K562 (cell line): ENCODE measurements at regions not wholly inside any gene's neighbourhood (a gene's known extent, or its start where the extent isn't known, plus 50 kb on each side); places are given as distances from the start of the nearest gene placed in this dataset.
A peak's percentile ranks its signal among the peaks of the same experiment; 100 is the strongest.

Experiments
- ARID1B ChIP-seq: fragments of 450-650 bp; IDR thresholded peaks from 2 replicates; pipeline ENCODE4 v1.6.1; 2016; ENCODE audit warnings: antibody characterized with exemption, mild to moderate bottlenecking, inconsistent platforms
- CBFA2T3 ChIP-seq: fragments of 450-650 bp; IDR thresholded peaks from 2 replicates; pipeline ENCODE4 v1.6.1; 2017
- CHD1 ChIP-seq: fragments of 200-600 bp; sonication (generic); IDR thresholded peaks from one replicate; pipeline ENCODE4 v1.6.1; 2012; ENCODE audit warnings: mild to moderate bottlenecking, moderate library complexity, low read length, inconsistent platforms
- CREB1 ChIP-seq, 2 experiments: sonication (generic) in 1 of 2; formaldehyde crosslinking in 1 of 2; IDR thresholded peaks; 2 replicates each; pipeline versions ENCODE4 v1.6.1 to v1.8.0; 2012 to 2022; ENCODE audit warnings: inconsistent platforms in 1 of 2, mild to moderate bottlenecking in 1 of 2, missing genetic modification reagents in 1 of 2, moderate library complexity in 1 of 2
- CTBP1 ChIP-seq: fragments of 450-650 bp; IDR thresholded peaks from 2 replicates; pipeline ENCODE4 v1.6.1; 2016; ENCODE audit warnings: borderline replicate concordance
- ERF ChIP-seq: fragments of 450-650 bp; formaldehyde crosslinking; IDR thresholded peaks from 2 replicates; pipeline ENCODE4 v1.4.0; 2020; ENCODE audit warnings: mild to moderate bottlenecking, mixed read lengths
- ESRRA ChIP-seq: fragments of 450-650 bp; IDR thresholded peaks from 2 replicates; pipeline ENCODE4 v1.6.1; 2014; ENCODE audit warnings: low read depth, mild to moderate bottlenecking, moderate library complexity, borderline replicate concordance
- FOXJ2 ChIP-seq: fragments of 200-800 bp; sonication (Bioruptor generic); IDR thresholded peaks from 2 replicates; pipeline ENCODE4 v1.6.1; 2016; ENCODE audit warnings: missing genetic modification characterization, missing compliant biosample characterization
- FOXM1 ChIP-seq, 2 experiments: fragments of 450-650 bp in 1 of 2; sonication (generic) in 1 of 2; formaldehyde crosslinking in 1 of 2; IDR thresholded peaks; 2 replicates each; pipeline versions ENCODE4 v1.6.1 to v1.9.0; 2017 to 2022; ENCODE audit warnings: low read depth in 2 of 2, mild to moderate bottlenecking in 2 of 2, missing genetic modification reagents in 1 of 2, moderate library complexity in 1 of 2
- MEIS2 ChIP-seq: fragments of 450-650 bp; IDR thresholded peaks from 2 replicates; pipeline ENCODE4 v1.6.1; 2014; ENCODE audit warnings: mild to moderate bottlenecking; ENCODE audit not compliant: partially characterized antibody
- NCOR1 ChIP-seq: fragments of 450-650 bp; IDR thresholded peaks from 2 replicates; pipeline ENCODE4 v1.6.1; 2016; ENCODE audit warnings: mild to moderate bottlenecking, moderate library complexity
- RAD21 ChIP-seq, 2 experiments: fragments of 250-450 bp in 1 of 2; fragments of 450-650 bp in 1 of 2; sonication (Bioruptor Pico) in 1 of 2; formaldehyde crosslinking in 1 of 2; IDR thresholded peaks in 1 of 2; conservative IDR thresholded peaks in 1 of 2; 2 replicates each; pipeline versions ENCODE4 v1.4.0 to v1.8.0; 2020 to 2022; ENCODE audit warnings: mild to moderate bottlenecking in 2 of 2, moderate library complexity in 1 of 2
- SLC30A9 ChIP-seq: fragments of 250-450 bp; sonication (Bioruptor Pico); IDR thresholded peaks from 2 replicates; pipeline ENCODE4 v1.8.0; 2022; ENCODE audit warnings: mild to moderate bottlenecking, moderate library complexity
- SP1 ChIP-seq: sonication (generic); formaldehyde crosslinking; IDR thresholded peaks from 2 replicates; pipeline ENCODE4 v1.8.1; 2022; ENCODE audit warnings: mild to moderate bottlenecking, missing genetic modification reagents
- SRSF1 ChIP-seq: fragments of 200-400 bp; formaldehyde crosslinking; IDR thresholded peaks from 2 replicates; pipeline ENCODE4 v1.6.1; 2017; ENCODE audit warnings: mild to moderate bottlenecking, low read depth, low read length, moderate library complexity
- TAF15 ChIP-seq: fragments of 200-400 bp; formaldehyde crosslinking; IDR thresholded peaks from 2 replicates; pipeline ENCODE4 v1.6.1; 2017; ENCODE audit warnings: mild to moderate bottlenecking, low read depth, low read length, moderate library complexity
- TCF3 ChIP-seq: sonication (generic); formaldehyde crosslinking; IDR thresholded peaks from 2 replicates; pipeline ENCODE4 v1.4.0; 2020; ENCODE audit warnings: mild to moderate bottlenecking, missing genetic modification reagents
- ZFP36 ChIP-seq: fragments of 150-350 bp; IDR thresholded peaks from 2 replicates; pipeline ENCODE4 v1.6.1; 2018; ENCODE audit warnings: low read length, low read depth; ENCODE audit not compliant: partially characterized antibody
- ZNF239 ChIP-seq: fragments of 250-450 bp; sonication (Bioruptor Pico); IDR thresholded peaks from 2 replicates; pipeline ENCODE4 v1.4.0; 2020; ENCODE audit warnings: mild to moderate bottlenecking
- ZNF24 ChIP-seq: fragments of 450-650 bp; IDR thresholded peaks from 2 replicates; pipeline ENCODE4 v1.6.1; 2016
- TF ChIP-seq, protein P1 (sequence below): fragments of 450-650 bp; formaldehyde crosslinking; IDR thresholded peaks from 2 replicates; pipeline ENCODE4 v1.4.0; 2020; ENCODE audit warnings: mild to moderate bottlenecking, moderate library complexity
- TF ChIP-seq, protein P2 (sequence below): sonication (generic); formaldehyde crosslinking; IDR thresholded peaks from 2 replicates; pipeline ENCODE4 v1.8.0; 2023; ENCODE audit warnings: mild to moderate bottlenecking, missing genetic modification reagents
- TF ChIP-seq, protein P3 (sequence below): fragments of 250-450 bp; sonication (Bioruptor Pico); IDR thresholded peaks from 2 replicates; pipeline ENCODE4 v1.8.0; 2022; ENCODE audit warnings: inconsistent platforms

DNA sequence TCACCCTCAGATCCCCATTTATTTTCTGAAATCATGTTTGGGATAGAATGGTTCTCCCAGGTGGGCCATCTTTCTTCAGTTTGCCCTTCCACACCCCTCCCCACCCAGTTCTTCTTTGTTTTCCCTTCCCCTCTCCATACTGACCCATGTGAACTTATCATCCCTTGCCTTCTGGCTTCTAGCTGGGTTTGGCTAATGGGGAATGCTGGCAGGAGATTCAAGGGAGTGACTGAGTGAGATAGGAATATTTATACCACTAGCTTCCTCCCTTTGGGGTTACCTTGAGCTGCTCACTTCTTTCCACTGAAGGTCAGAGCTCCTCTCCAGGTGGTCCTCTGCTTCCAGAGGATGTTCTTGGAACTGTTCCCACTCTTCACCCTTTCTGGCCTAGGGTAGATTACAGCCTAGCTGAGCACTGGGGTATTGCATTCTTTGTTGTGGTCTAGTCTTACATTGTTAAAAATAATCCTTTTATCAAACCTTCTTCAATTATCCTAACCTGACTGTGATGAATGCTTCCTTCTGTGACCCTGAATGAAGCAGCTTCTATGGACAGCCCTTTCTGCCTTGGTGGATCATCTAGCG is 88.3 kb upstream of the ATP2B1 start (continued):
- 0 out of 2 replicates have a peak, but pooled peaks have one; percentile 33 for TF ChIP-seq ESRRA
- no peak for TF ChIP-seq MEIS2
- no peak for TF ChIP-seq ZNF239
- TF ChIP-seq, protein P1, sequence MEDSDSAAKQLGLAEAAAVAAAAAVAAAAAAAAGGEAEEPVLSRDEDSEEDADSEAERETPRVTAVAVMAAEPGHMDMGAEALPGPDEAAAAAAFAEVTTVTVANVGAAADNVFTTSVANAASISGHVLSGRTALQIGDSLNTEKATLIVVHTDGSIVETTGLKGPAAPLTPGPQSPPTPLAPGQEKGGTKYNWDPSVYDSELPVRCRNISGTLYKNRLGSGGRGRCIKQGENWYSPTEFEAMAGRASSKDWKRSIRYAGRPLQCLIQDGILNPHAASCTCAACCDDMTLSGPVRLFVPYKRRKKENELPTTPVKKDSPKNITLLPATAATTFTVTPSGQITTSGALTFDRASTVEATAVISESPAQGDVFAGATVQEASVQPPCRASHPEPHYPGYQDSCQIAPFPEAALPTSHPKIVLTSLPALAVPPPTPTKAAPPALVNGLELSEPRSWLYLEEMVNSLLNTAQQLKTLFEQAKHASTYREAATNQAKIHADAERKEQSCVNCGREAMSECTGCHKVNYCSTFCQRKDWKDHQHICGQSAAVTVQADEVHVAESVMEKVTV (CRISPR knock-in tag), result no peak
- no peak for TF ChIP-seq FOXJ2 (tag)
- no peak for TF ChIP-seq SRSF1
- TF ChIP-seq FOXM1 (IDR thresholded peaks at IDR 0.05; ENCODE audit: low read depth), result no peak
- TF ChIP-seq FOXM1 (CRISPR knock-in tag; IDR thresholded peaks at IDR 0.05; ENCODE audit: low read depth), result no peak
- TF ChIP-seq ZNF24, result no peak
- TF ChIP-seq TAF15, result no peak
- peak; percentile 20; the same call in 1 of the 2 replicates for TF ChIP-seq CTBP1
- TF ChIP-seq ARID1B, result peak; percentile 57
- TF ChIP-seq TCF3 (CRISPR knock-in tag), result peak; percentile 72
- TF ChIP-seq CHD1, result no peak
- TF ChIP-seq, protein P2, sequence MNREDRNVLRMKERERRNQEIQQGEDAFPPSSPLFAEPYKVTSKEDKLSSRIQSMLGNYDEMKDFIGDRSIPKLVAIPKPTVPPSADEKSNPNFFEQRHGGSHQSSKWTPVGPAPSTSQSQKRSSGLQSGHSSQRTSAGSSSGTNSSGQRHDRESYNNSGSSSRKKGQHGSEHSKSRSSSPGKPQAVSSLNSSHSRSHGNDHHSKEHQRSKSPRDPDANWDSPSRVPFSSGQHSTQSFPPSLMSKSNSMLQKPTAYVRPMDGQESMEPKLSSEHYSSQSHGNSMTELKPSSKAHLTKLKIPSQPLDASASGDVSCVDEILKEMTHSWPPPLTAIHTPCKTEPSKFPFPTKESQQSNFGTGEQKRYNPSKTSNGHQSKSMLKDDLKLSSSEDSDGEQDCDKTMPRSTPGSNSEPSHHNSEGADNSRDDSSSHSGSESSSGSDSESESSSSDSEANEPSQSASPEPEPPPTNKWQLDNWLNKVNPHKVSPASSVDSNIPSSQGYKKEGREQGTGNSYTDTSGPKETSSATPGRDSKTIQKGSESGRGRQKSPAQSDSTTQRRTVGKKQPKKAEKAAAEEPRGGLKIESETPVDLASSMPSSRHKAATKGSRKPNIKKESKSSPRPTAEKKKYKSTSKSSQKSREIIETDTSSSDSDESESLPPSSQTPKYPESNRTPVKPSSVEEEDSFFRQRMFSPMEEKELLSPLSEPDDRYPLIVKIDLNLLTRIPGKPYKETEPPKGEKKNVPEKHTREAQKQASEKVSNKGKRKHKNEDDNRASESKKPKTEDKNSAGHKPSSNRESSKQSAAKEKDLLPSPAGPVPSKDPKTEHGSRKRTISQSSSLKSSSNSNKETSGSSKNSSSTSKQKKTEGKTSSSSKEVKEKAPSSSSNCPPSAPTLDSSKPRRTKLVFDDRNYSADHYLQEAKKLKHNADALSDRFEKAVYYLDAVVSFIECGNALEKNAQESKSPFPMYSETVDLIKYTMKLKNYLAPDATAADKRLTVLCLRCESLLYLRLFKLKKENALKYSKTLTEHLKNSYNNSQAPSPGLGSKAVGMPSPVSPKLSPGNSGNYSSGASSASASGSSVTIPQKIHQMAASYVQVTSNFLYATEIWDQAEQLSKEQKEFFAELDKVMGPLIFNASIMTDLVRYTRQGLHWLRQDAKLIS (CRISPR knock-in tag), result no peak
- TF ChIP-seq ZFP36, result no peak
- no peak for TF ChIP-seq SP1 (CRISPR knock-in tag)
- no peak for TF ChIP-seq CREB1 (IDR thresholded peaks at IDR 0.05)
- no peak for TF ChIP-seq CREB1 (CRISPR knock-in tag; IDR thresholded peaks at IDR 0.05)
- TF ChIP-seq, protein P3, sequence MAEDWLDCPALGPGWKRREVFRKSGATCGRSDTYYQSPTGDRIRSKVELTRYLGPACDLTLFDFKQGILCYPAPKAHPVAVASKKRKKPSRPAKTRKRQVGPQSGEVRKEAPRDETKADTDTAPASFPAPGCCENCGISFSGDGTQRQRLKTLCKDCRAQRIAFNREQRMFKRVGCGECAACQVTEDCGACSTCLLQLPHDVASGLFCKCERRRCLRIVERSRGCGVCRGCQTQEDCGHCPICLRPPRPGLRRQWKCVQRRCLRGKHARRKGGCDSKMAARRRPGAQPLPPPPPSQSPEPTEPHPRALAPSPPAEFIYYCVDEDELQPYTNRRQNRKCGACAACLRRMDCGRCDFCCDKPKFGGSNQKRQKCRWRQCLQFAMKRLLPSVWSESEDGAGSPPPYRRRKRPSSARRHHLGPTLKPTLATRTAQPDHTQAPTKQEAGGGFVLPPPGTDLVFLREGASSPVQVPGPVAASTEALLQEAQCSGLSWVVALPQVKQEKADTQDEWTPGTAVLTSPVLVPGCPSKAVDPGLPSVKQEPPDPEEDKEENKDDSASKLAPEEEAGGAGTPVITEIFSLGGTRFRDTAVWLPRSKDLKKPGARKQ (CRISPR knock-in tag), result no peak
- TF ChIP-seq CBFA2T3, result peak; percentile 73
- TF ChIP-seq NCOR1, result peak; percentile 35; the same call in 1 of the 2 replicates
- peak in 1 of 2 experiments; percentile 34; a peak in 1 of 4 replicates for TF ChIP-seq RAD21 (CRISPR knock-in tag; conservative IDR thresholded peaks at IDR 0.05 in 1 of 2, IDR thresholded peaks at IDR 0.05 in 1 of 2)
- no peak for TF ChIP-seq ERF (CRISPR knock-in tag)
- TF ChIP-seq SLC30A9, result no peak
